Suprapubic skin (tissue), 4 donors: ENCODE measurements at regions not wholly inside any gene's neighbourhood (a gene's known extent, or its start where the extent isn't known, plus 50 kb on each side); places are given as distances from the start of the nearest gene placed in this dataset.

Experiments used
- EP300 ChIP-seq: sonication (generic); formaldehyde crosslinking; IDR thresholded peaks from one replicate; pipeline ENCODE4 v1.6.1; 2017; ENCODE audit warnings: antibody characterized with exemption
- POLR2A ChIP-seq, 2 donors: fragments of 450-650 bp; IDR thresholded peaks; one replicate each; pipeline ENCODE4 v1.6.1; 2017; ENCODE audit warnings: antibody characterized with exemption in 2 of 2, mild to moderate bottlenecking in 2 of 2, moderate library complexity in 2 of 2
- POLR2AphosphoS5 ChIP-seq, 3 donors: sonication (generic); formaldehyde crosslinking; IDR thresholded peaks; one replicate each; pipeline ENCODE4 v1.6.1; 2017; ENCODE audit warnings: antibody characterized with exemption in 3 of 3
- TF ChIP-seq, protein P1 (sequence below), 2 donors: fragments of 200-600 bp in 1 of 2; fragments of 450-650 bp in 1 of 2; sonication (generic) in 1 of 2; IDR thresholded peaks; one replicate each; pipeline ENCODE4 v1.5.1; 2016 to 2019; ENCODE audit warnings: antibody characterized with exemption in 2 of 2, mild to moderate bottlenecking in 1 of 2, moderate library complexity in 1 of 2

DNA sequence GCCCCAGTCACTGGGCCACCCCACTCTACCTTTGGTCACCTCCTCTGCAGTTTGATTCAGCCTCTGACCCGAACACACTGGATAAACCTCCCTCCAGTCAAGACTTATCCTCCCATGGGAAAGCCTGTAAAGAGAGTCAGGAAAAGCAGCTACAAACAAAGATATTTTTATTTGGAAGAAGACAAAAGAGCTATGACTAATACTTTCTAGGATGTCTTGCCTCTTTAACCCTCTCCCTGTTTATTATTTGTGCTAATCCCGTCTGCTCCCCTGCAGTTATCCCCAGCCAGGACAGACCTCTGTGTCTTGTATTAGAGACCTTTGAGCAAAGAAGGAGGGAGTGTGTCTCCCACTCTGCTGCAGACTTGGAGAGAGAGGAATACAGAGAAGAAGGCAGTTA lies 178.3 kb downstream of the EFNB2 start:
- TF ChIP-seq, protein P1, sequence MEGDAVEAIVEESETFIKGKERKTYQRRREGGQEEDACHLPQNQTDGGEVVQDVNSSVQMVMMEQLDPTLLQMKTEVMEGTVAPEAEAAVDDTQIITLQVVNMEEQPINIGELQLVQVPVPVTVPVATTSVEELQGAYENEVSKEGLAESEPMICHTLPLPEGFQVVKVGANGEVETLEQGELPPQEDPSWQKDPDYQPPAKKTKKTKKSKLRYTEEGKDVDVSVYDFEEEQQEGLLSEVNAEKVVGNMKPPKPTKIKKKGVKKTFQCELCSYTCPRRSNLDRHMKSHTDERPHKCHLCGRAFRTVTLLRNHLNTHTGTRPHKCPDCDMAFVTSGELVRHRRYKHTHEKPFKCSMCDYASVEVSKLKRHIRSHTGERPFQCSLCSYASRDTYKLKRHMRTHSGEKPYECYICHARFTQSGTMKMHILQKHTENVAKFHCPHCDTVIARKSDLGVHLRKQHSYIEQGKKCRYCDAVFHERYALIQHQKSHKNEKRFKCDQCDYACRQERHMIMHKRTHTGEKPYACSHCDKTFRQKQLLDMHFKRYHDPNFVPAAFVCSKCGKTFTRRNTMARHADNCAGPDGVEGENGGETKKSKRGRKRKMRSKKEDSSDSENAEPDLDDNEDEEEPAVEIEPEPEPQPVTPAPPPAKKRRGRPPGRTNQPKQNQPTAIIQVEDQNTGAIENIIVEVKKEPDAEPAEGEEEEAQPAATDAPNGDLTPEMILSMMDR (IDR thresholded peaks at IDR 0.05), result no peak
- TF ChIP-seq POLR2A (IDR thresholded peaks at IDR 0.05) (no peak), POLR2AphosphoS5 (IDR thresholded peaks at IDR 0.05) (no peak), EP300 (no peak)
